ENCODE measurements at regions not wholly inside any gene's neighbourhood (a gene's known extent, or its start where the extent isn't known, plus 50 kb on each side); places are given as distances from the start of the nearest gene placed in this dataset.

DNA sequence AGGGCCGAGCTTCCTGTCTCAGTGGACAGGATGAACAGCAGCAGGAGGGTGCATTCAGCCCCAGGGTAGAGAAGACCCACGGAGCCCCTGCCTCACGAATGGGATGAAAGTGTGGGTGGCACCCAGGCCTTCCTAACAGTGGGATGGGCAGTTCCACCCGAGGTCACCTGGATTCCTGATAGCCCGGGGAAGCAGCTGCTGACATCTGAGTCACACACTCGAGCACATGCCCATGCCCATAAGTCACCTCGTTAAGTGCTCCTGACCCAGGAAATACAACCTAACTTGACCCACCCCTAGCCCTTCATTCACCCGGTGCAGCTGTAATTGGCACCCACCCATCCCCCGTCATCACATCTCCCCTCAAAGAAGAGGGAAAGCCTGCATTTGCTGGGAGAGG, 85.3 kb upstream of the FOXF1 start:
- H3K27ac ChIP-seq: no peak overlapping the region
- 80% methylated on average over 1 of the region's 9 CpGs for WGBS (ENCODE audit: insufficient coverage, low coverage, low lambda C conversion rate, missing lambda C conversion rate)
- H3K36me3 ChIP-seq: no peaks in the 10 kb centered on the region
- no peaks in the 10 kb centered on the region for H3K4me1 ChIP-seq
- no peaks in the 10 kb centered on the region for H3K27me3 ChIP-seq
- H3K4me3 ChIP-seq: no peak overlapping the region
- no peak for DNase-seq
- intact Hi-C loops (cut with DNase I): no loop called here
- ATAC-seq: no peak
- TF ChIP-seq POLR2A (IDR thresholded peaks at IDR 0.05): no peak
- TF ChIP-seq, protein P1, sequence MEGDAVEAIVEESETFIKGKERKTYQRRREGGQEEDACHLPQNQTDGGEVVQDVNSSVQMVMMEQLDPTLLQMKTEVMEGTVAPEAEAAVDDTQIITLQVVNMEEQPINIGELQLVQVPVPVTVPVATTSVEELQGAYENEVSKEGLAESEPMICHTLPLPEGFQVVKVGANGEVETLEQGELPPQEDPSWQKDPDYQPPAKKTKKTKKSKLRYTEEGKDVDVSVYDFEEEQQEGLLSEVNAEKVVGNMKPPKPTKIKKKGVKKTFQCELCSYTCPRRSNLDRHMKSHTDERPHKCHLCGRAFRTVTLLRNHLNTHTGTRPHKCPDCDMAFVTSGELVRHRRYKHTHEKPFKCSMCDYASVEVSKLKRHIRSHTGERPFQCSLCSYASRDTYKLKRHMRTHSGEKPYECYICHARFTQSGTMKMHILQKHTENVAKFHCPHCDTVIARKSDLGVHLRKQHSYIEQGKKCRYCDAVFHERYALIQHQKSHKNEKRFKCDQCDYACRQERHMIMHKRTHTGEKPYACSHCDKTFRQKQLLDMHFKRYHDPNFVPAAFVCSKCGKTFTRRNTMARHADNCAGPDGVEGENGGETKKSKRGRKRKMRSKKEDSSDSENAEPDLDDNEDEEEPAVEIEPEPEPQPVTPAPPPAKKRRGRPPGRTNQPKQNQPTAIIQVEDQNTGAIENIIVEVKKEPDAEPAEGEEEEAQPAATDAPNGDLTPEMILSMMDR (IDR thresholded peaks at IDR 0.05): no peak
- H3K9me3 ChIP-seq: no peaks in the 10 kb centered on the region

DNA sequence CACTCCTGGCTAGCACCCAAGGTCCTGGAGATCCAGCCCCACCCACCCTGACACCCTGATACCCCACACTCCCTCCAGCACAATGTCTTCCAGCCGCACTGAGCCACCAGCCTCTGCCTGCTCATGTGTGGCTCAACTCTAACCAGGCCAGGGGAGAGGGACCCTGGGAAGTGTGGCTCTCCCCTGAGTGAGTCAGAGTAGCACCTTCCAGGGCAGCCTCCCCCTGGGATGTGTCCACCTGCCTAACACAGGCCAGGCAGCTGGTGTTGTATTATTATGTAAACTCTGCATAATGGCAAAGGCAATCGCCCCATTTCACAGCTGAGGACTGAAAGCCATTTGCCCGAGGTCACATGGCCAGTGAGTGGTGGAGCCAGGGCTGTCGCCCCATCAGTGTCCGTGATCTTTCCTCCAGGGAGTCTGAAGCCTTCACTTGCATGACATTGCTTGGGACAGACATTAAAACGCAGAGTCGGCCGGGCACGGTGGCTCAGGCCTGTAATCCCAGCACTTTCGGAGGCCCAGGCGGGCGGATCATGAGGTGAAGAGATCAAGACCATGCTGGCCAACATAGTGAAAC, 84.2 kb upstream of the FOXF1 start:
- Histone ChIP-seq H3K9me3 (no peaks in the 10 kb centered on the region), H3K27ac (no peak overlapping the region)
- no peak for ATAC-seq

DNA sequence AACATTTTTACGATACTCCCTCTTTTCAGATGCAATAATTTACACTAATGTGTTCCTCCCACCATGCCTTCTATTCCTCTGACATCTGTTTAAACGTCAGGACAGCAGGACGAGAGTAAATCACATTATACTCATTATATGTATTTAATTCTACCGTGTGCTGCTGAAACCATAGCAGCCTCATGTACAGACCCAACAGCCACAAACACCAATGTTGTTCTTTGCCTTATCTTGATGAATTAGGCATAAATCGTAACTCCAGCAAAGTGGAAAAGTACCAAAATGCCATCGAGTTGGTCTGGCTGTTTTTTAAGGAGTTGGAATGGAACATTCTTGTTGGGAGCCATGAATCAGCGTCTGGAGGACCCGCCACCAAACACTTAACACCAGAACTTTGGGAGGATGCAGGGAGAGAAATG, 82.9 kb upstream of the FOXF1 start:
- no peaks in the 10 kb centered on the region for H3K27me3 ChIP-seq
- DNase-seq: no peak
- TF ChIP-seq POLR2A (IDR thresholded peaks at IDR 0.05): no peak
- TF ChIP-seq, protein P1 (IDR thresholded peaks at IDR 0.05): no peak
- H3K27ac ChIP-seq: no peak overlapping the region
- no peaks in the 10 kb centered on the region for H3K9me3 ChIP-seq
- intact Hi-C loops (cut with DNase I): no loop called here
- no peaks in the 10 kb centered on the region for H3K4me1 ChIP-seq
- H3K36me3 ChIP-seq: no peaks in the 10 kb centered on the region
- H3K4me3 ChIP-seq: no peak overlapping the region
- 57% methylated on average over 6 of the region's 8 CpGs for WGBS (ENCODE audit: insufficient coverage, low coverage, low lambda C conversion rate, missing lambda C conversion rate)
- ATAC-seq: no peak

More for the DNA sequence above, 84.2 kb upstream of the FOXF1 start:
- no peak for DNase-seq
- intact Hi-C loops (cut with DNase I): no loop called here
- Histone ChIP-seq H3K27me3 (no peaks in the 10 kb centered on the region), H3K36me3 (no peaks in the 10 kb centered on the region), H3K4me3 (no peak overlapping the region), H3K4me1 (no peaks in the 10 kb centered on the region)
- 80% methylated on average over 2 of the region's 12 CpGs for WGBS (ENCODE audit: insufficient coverage, low coverage, low lambda C conversion rate, missing lambda C conversion rate)
- TF ChIP-seq POLR2A (IDR thresholded peaks at IDR 0.05): no peak
- TF ChIP-seq, protein P1 (IDR thresholded peaks at IDR 0.05): no peak

DNA sequence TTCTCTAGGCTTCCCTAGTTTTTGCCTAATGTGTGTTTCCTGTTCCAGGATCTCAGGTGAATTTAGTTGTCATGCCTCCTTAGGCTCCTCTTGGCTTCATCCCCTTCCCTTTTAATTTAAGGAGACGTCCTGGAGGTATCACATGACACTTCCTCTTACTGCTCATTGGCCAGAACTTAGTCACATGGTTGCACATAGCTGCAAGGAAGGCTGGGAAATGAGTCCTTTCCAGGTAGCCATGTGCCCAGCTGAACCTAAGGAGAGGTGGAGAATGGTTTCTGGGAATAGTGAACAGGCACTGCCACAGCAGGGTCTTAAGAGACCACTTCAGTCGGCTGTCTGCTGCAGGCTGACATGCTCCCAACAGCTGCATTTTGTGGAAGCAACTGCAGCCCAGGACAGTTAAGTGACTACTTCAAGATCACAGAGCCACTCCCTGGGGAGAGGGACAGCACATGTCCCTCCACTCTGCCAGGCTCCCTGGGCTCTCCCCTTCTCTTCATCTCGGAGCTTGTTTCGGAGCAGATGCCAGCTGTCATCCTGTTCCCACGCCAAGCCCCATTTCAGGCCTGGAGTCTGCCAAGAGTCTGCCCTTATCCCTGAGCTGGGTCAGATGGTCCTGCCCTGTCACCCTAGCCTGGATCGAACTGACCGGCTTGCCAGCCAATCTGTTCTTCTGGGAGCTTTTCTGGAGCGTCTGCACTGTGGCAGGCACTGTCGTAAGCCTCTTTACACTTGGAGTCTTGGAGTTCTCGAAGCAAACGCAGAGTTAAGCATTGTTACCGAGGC, 81.4 kb upstream of the FOXF1 start:
- H3K36me3 ChIP-seq: no peaks in the 10 kb centered on the region
- H3K27me3 ChIP-seq: no peaks in the 10 kb centered on the region
- H3K4me1 ChIP-seq: no peaks in the 10 kb centered on the region
- no peak overlapping the region for H3K4me3 ChIP-seq
- DNase-seq (no peak), ATAC-seq (no peak)
- H3K9me3 ChIP-seq: no peaks in the 10 kb centered on the region
- no peak for TF ChIP-seq POLR2A (IDR thresholded peaks at IDR 0.05)
- TF ChIP-seq, protein P1 (IDR thresholded peaks at IDR 0.05): no peak
- no peak overlapping the region for H3K27ac ChIP-seq
- WGBS (ENCODE audit: insufficient coverage, low coverage, low lambda C conversion rate, missing lambda C conversion rate): 27% methylated on average over 3 of the region's 12 CpGs
- intact Hi-C loops (cut with DNase I): no loop called here
